Activated naive CD4-positive, alpha-beta T cell treated with anti-CD3 and anti-CD28 coated beads, Interleukin-2, amount 50 U/mL, for 24 hours (primary cell): ENCODE measurements at regions not wholly inside any gene's neighbourhood (a gene's known extent, or its start where the extent isn't known, plus 50 kb on each side); places are given as distances from the start of the nearest gene placed in this dataset.

Experiments
- H3K27ac Mint-ChIP-seq: one replicate; pipeline ENCODE4 v1.8.0; 2021; ENCODE audit warnings: mild to moderate bottlenecking, mixed read lengths
- H3K27me3 Mint-ChIP-seq: one replicate; pipeline ENCODE4 v1.8.0; 2021; ENCODE audit warnings: mixed read lengths
- H3K36me3 Mint-ChIP-seq: one replicate; pipeline ENCODE4 v1.8.0; 2021; ENCODE audit warnings: mixed read lengths
- H3K4me1 Mint-ChIP-seq: one replicate; pipeline ENCODE4 v1.8.0; 2021; ENCODE audit warnings: mixed read lengths
- H3K4me3 Mint-ChIP-seq: one replicate; pipeline ENCODE4 v1.8.0; 2021; ENCODE audit warnings: mild to moderate bottlenecking, mixed read lengths
- H3K9me3 Mint-ChIP-seq: one replicate; pipeline ENCODE4 v1.8.0; 2021; ENCODE audit warnings: mixed read lengths

DNA sequence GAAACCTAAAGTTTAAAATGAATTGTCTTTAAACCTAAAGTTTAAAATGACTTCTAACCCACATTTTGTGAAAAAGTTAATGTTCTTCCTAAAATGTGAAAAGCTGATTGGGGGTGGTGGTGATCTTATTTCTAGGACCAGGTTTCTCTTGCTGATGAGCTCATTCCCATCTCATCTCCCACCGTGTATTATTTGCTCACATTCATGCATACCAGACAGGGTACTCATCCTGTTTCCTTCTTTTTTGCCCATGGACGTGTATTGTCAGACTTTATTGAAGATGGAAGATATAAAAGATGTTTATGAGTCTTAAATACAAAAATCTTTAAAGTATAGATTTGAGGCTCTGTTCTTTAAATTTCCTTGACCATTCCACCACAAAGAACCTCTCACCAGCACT is 70.1 kb upstream of the MPHOSPH6 start:
- Mint-ChIP-seq H3K36me3 (no peaks in the 10 kb centered on the region), H3K4me3 (no peak overlapping the region), H3K4me1 (no peaks in the 10 kb centered on the region), H3K27ac (no peak overlapping the region), H3K9me3 (no peaks in the 10 kb centered on the region), H3K27me3 (peaks cover 10% of the 10 kb centered on the region)

DNA sequence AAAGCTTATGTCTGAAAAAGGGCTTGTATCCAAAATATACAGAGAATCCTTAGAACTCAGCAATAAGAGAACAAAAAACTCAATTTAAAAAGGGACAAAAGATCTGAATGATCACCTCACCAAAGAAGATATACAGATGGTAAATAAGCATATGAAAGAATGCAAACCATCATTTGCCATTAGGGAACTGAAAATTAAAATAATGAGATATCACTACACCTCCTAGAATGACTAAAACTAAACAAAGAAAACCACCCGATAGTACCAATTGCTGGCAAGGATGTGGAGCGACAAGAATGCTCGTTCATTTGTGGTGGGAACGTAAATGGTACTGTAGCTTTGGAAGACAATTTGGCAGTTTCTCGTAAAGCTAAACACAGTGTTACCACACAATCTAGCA is 66.9 kb upstream of the MPHOSPH6 start:
- Mint-ChIP-seq H3K9me3 (no peaks in the 10 kb centered on the region), H3K27me3 (peaks cover 7% of the 10 kb centered on the region), H3K4me3 (no peak overlapping the region), H3K27ac (no peak overlapping the region), H3K36me3 (no peaks in the 10 kb centered on the region), H3K4me1 (no peaks in the 10 kb centered on the region)

GRCh38 chr16:82236415-82236814 is 66.4 kb upstream of the MPHOSPH6 start:
- Mint-ChIP-seq H3K4me3 (no peak overlapping the region), H3K27me3 (peaks cover 7% of the 10 kb centered on the region), H3K27ac (no peak overlapping the region), H3K9me3 (no peaks in the 10 kb centered on the region), H3K36me3 (no peaks in the 10 kb centered on the region), H3K4me1 (no peaks in the 10 kb centered on the region)

DNA sequence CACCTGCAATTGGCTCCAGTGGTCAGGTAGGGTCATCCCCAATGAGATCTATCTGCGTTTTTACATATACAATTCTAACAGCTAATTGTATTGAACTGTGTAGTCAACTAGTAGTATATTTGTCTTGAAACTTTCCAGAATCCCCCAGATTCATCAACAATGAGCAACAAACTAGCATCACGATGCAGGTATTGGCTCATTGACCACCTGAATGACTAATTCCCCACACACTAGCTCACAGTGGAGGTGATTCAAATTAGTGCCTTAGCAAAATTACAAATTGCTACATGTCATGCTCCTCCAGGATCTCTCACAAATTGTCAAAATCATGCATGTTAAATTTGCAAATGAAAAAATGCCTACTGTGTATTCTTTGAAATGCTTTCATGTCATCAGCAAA is 62.8 kb upstream of the MPHOSPH6 start:
- H3K27ac Mint-ChIP-seq: no peak overlapping the region

DNA sequence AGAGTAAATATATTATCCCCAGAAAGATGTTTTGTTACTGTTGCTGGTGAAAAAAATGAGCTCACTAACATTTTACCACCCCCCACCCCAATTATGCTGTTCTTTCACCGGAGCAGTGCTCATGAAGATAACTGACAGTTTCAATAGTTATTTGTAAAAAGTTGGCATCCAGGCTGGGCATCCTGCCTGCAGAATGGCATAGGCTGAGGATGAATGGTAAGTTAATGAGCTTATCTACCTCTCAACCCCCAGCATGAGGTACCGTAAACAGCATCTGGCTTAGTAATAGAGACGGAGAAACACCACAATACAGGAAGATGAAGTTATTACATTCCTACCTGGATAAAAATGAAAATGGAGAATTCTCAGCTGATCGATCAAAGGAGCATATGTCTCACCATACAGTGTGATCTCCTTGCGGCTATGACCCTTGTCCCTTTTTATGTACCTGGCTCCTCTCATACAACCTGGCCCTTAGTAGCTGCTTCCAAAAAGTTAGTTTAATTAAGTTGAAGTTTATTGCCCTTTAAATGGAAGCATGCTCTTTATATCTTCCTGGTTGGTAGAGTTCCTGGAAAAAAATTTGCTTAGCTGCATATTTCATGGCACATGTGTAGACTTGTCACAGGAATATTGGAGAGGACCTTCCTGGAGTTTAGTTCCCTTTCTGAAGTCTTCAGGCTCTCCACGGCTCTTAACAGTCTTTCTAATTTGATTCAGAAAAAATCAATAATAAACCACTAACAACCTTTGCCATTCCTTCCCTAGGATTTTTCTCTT is 61.2 kb upstream of the MPHOSPH6 start:
- Mint-ChIP-seq H3K36me3 (no peaks in the 10 kb centered on the region), H3K27ac (no peak overlapping the region), H3K9me3 (no peaks in the 10 kb centered on the region), H3K4me3 (no peak overlapping the region), H3K27me3 (peaks cover 6% of the 10 kb centered on the region), H3K4me1 (no peaks in the 10 kb centered on the region)

More for the DNA sequence above, 62.8 kb upstream of the MPHOSPH6 start:
- H3K36me3 Mint-ChIP-seq: no peaks in the 10 kb centered on the region
- H3K4me1 Mint-ChIP-seq: no peaks in the 10 kb centered on the region
- no peak overlapping the region for H3K4me3 Mint-ChIP-seq
- no peaks in the 10 kb centered on the region for H3K9me3 Mint-ChIP-seq
- peaks cover 6% of the 10 kb centered on the region for H3K27me3 Mint-ChIP-seq

GRCh38 chr16:82229800-82230619 is 60.0 kb upstream of the MPHOSPH6 start:
- peaks cover 6% of the 10 kb centered on the region for H3K27me3 Mint-ChIP-seq
- H3K27ac Mint-ChIP-seq: no peak overlapping the region
- no peaks in the 10 kb centered on the region for H3K36me3 Mint-ChIP-seq
- no peaks in the 10 kb centered on the region for H3K9me3 Mint-ChIP-seq
- H3K4me1 Mint-ChIP-seq: no peaks in the 10 kb centered on the region
- no peak overlapping the region for H3K4me3 Mint-ChIP-seq

GRCh38 chr16:82226327-82226726 is 56.3 kb upstream of the MPHOSPH6 start:
- Mint-ChIP-seq H3K27me3 (peaks cover 6% of the 10 kb centered on the region), H3K9me3 (no peaks in the 10 kb centered on the region)

GRCh38 chr16:82224821-82225220 is 54.8 kb upstream of the MPHOSPH6 start:
- no peak overlapping the region for H3K27ac Mint-ChIP-seq
- no peaks in the 10 kb centered on the region for H3K36me3 Mint-ChIP-seq
- no peak overlapping the region for H3K4me3 Mint-ChIP-seq
- H3K27me3 Mint-ChIP-seq: peaks cover 2% of the 10 kb centered on the region
- no peaks in the 10 kb centered on the region for H3K9me3 Mint-ChIP-seq
- no peaks in the 10 kb centered on the region for H3K4me1 Mint-ChIP-seq

More at GRCh38 chr16:82226327-82226726, 56.3 kb upstream of the MPHOSPH6 start:
- Mint-ChIP-seq H3K4me1 (no peaks in the 10 kb centered on the region), H3K27ac (no peak overlapping the region), H3K4me3 (no peak overlapping the region), H3K36me3 (no peaks in the 10 kb centered on the region)

DNA sequence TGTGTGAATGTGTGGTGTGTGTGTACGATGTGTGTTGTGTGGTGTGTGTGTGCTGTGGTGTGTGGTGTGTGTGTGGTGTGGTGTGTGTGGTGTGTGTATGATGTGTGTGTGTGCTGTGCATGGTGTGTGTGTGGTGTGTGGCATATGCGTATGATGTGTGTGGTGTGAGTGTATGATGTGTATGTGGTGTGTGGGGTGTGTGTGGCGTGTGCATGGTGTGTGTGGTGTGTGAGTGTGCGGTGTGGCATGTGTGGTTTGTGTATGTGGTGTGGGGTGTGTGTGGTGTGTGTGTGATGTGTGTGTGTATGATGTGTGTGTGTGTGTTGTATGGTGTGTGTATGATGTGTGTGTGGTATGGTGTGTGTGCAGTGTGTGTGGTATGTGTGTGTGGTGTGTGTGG is 50.5 kb upstream of the MPHOSPH6 start:
- Mint-ChIP-seq H3K27me3 (no peaks in the 10 kb centered on the region), H3K9me3 (no peaks in the 10 kb centered on the region), H3K4me1 (no peaks in the 10 kb centered on the region), H3K36me3 (no peaks in the 10 kb centered on the region), H3K27ac (no peak overlapping the region), H3K4me3 (no peak overlapping the region)
